ENCODE measurements at regions not wholly inside any gene's neighbourhood (a gene's known extent, or its start where the extent isn't known, plus 50 kb on each side); places are given as distances from the start of the nearest gene placed in this dataset.

DNA sequence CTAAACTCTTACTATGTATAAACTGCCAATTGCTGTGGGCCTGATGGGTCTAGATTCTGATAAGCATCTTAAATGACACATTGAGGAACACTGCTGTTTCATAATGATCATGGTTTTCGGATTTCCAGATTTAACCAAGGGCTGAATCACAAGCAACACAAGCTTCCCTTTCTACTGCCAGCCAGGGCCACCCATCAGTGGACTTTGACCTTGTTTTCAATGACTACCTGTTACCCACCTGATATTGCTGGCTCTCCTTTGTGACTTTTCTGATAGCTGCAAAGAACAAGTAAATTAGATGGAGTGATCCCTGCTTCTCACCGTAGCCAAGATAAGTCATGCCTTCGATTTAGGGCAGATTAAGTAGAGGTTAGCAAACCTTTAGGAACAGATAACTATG lies 259.0 kb downstream of the PAX3 start:
- H3K27me3 ChIP-seq (ENCODE audit: insufficient read depth, poor library complexity, severe bottlenecking): no peaks in the 10 kb centered on the region
- TF ChIP-seq GABPA (IDR thresholded peaks at IDR 0.05; ENCODE audit: low read depth) (no peak), POLR2AphosphoS5 (IDR thresholded peaks at IDR 0.05; ENCODE audit: low read depth) (no peak), SPI1 (IDR thresholded peaks at IDR 0.05; ENCODE audit: borderline replicate concordance, low read depth) (no peak)
- TF ChIP-seq, protein P1, sequence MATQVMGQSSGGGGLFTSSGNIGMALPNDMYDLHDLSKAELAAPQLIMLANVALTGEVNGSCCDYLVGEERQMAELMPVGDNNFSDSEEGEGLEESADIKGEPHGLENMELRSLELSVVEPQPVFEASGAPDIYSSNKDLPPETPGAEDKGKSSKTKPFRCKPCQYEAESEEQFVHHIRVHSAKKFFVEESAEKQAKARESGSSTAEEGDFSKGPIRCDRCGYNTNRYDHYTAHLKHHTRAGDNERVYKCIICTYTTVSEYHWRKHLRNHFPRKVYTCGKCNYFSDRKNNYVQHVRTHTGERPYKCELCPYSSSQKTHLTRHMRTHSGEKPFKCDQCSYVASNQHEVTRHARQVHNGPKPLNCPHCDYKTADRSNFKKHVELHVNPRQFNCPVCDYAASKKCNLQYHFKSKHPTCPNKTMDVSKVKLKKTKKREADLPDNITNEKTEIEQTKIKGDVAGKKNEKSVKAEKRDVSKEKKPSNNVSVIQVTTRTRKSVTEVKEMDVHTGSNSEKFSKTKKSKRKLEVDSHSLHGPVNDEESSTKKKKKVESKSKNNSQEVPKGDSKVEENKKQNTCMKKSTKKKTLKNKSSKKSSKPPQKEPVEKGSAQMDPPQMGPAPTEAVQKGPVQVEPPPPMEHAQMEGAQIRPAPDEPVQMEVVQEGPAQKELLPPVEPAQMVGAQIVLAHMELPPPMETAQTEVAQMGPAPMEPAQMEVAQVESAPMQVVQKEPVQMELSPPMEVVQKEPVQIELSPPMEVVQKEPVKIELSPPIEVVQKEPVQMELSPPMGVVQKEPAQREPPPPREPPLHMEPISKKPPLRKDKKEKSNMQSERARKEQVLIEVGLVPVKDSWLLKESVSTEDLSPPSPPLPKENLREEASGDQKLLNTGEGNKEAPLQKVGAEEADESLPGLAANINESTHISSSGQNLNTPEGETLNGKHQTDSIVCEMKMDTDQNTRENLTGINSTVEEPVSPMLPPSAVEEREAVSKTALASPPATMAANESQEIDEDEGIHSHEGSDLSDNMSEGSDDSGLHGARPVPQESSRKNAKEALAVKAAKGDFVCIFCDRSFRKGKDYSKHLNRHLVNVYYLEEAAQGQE (IDR thresholded peaks at IDR 0.05; ENCODE audit: insufficient replicate concordance, low read depth): no peak
- TF ChIP-seq, protein P2, sequence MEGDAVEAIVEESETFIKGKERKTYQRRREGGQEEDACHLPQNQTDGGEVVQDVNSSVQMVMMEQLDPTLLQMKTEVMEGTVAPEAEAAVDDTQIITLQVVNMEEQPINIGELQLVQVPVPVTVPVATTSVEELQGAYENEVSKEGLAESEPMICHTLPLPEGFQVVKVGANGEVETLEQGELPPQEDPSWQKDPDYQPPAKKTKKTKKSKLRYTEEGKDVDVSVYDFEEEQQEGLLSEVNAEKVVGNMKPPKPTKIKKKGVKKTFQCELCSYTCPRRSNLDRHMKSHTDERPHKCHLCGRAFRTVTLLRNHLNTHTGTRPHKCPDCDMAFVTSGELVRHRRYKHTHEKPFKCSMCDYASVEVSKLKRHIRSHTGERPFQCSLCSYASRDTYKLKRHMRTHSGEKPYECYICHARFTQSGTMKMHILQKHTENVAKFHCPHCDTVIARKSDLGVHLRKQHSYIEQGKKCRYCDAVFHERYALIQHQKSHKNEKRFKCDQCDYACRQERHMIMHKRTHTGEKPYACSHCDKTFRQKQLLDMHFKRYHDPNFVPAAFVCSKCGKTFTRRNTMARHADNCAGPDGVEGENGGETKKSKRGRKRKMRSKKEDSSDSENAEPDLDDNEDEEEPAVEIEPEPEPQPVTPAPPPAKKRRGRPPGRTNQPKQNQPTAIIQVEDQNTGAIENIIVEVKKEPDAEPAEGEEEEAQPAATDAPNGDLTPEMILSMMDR (IDR thresholded peaks at IDR 0.05; ENCODE audit: insufficient read depth, low read length): no peak
- DNase-seq (ENCODE audit: low read depth in 1 of 2, low spot score in 1 of 2): no peak
- no peak overlapping the region for H3K27ac ChIP-seq (replicated peaks)
- H3K4me3 ChIP-seq (replicated peaks; ENCODE audit: insufficient read depth, low read length): no peak overlapping the region

DNA sequence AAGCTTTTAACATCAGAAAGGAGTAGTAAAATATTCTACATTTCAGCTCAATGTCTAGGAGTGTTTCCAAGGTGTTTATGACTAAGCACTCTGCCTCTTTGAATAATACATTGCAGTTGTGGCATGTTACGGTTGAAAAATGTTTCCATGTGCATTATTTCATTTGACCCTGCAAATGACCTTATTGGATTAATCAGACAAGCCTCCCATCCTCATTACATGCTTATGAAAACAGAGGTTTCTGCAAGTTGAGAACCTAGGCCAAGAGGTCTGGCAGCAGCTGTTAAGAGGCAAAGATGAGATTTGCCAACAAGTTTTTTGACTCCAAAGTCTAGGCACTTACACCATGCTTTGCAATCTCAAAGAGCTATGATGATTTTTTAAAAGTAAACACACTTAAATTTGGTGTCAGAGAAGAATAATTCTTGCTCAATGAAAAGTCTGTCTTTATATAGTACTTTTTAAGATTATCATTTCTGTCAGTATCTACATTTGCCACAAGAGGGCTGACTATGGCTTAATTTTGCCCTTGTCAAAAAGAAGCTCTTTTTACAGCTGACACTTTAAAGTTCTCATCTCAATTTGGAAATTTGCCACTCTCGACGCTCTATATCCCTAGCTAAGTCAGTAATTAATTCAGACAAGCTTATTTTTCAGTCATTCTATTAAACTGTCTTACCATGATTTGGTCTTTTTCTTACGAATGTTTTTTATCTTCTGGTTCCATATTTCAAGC lies 260.6 kb downstream of the PAX3 start:
- TF ChIP-seq POLR2AphosphoS5 (IDR thresholded peaks at IDR 0.05; ENCODE audit: low read depth): no peak
- TF ChIP-seq, protein P1 (IDR thresholded peaks at IDR 0.05; ENCODE audit: insufficient replicate concordance, low read depth): no peak
- Histone ChIP-seq H3K4me3 (replicated peaks; ENCODE audit: insufficient read depth, low read length) (no peak overlapping the region), H3K27ac (replicated peaks) (no peak overlapping the region), H3K27me3 (ENCODE audit: insufficient read depth, poor library complexity, severe bottlenecking) (no peaks in the 10 kb centered on the region)
- DNase-seq (ENCODE audit: low read depth in 1 of 2, low spot score in 1 of 2): no peak

DNA sequence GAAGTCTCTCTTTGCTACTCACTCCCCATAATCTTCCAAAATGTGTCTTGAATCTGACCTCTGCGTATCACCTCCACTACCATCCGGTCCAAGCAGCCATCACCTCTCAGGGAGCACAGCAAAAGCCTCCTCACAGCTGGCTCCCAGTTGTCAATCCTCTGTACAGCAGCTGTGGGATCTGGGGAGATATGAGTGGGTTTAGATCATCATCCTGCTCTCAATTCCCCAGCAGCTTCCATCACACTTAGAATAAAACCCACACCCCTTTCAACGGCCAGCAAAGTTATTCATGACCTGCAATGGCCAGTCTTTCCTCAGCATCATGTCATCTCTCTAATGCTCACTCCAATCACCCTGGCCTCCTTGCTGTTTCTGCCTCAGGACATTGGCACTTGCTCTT lies 261.6 kb downstream of the PAX3 start:
- no peak for DNase-seq (ENCODE audit: low read depth in 1 of 2, low spot score in 1 of 2)
- no peak overlapping the region for H3K27ac ChIP-seq (replicated peaks)
- TF ChIP-seq, protein P2 (IDR thresholded peaks at IDR 0.05; ENCODE audit: insufficient read depth, low read length): no peak
- TF ChIP-seq POLR2AphosphoS5 (IDR thresholded peaks at IDR 0.05; ENCODE audit: low read depth) (no peak), GABPA (IDR thresholded peaks at IDR 0.05; ENCODE audit: low read depth) (no peak), SPI1 (IDR thresholded peaks at IDR 0.05; ENCODE audit: borderline replicate concordance, low read depth) (no peak)
- TF ChIP-seq, protein P1 (IDR thresholded peaks at IDR 0.05; ENCODE audit: insufficient replicate concordance, low read depth): no peak
- H3K27me3 ChIP-seq (ENCODE audit: insufficient read depth, poor library complexity, severe bottlenecking): no peaks in the 10 kb centered on the region
- H3K4me3 ChIP-seq (replicated peaks; ENCODE audit: insufficient read depth, low read length): no peak overlapping the region
